HG02885 (cell line): ENCODE measurements at regions not wholly inside any gene's neighbourhood (a gene's known extent, or its start where the extent isn't known, plus 50 kb on each side); places are given as distances from the start of the nearest gene placed in this dataset.
"Not testable (repeated sequence)": the region's sequence is repeated elsewhere in the genome, so short reads cannot be mapped to it uniquely, and the experiment has no call there.

Experiments
- ATAC-seq: cut with Tn5 transposase; IDR thresholded peaks from one replicate; pipeline ENCODE4 v1.9.1; 2021; ENCODE audit warnings: mild to moderate bottlenecking; ENCODE audit not compliant: unreplicated experiment, poor library complexity

DNA sequence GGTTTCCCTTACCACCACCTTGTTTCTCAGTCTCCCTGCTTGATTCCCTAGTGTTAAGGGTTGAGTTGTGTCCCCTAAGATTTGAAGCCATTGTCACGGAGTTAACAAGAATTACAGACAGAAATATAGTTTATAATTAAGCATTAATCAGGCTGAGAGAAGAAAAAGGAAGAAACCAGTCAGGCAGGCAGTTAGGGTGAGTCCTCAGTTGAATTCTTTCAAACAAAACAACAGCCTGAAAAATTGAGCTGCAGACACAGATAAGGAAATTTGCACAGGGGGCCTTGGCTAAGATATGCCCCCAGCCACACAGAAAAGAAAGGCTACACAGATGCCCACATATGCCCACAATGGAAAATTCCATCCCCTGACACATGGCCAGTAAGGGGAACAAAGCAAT lies 111.7 kb upstream of the RAI14 start:
- no peak for ATAC-seq

DNA sequence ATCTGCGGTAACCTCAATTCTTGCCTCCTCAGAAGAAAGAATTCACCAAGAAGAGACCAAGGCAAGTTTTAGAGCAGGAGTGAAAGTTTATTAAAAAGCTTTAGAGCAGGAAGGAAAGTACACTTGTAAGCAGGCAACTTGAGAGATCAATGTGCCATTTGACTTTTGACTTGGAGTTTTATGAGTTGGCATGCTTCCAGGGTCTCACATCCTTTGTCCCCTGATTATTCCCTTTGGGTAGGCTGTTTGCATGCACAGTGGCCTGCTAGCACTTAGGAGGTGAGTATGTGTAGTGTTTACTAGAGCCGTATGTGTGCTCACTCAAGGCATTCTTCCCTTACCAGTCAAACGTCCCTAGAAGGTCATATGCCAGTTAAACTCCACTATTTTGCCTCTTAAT lies 111.0 kb upstream of the RAI14 start:
- no peak for ATAC-seq

DNA sequence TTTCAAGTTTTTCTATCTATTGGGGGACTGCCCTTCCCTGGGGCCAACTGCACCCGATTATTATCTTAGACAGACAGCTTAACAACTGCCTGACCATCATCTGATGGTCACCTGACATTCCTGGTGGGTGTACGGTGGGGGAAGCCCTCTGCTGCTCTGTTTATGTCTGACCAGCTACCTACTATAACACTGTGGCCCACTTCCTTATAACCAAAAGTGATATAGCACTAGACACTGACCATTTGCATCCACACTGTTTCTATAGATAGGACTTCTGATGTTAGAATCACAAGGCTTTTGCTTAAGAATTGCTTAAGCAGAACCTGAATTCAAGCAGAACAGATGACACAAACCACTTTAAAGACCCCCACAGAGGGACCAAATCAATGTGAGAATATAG lies 110.5 kb upstream of the RAI14 start:
- ATAC-seq: no peak

- no peak for ATAC-seq
These were observed 108.6 kb upstream of the RAI14 start for GRCh38 chr5:34547300-34548085.

DNA sequence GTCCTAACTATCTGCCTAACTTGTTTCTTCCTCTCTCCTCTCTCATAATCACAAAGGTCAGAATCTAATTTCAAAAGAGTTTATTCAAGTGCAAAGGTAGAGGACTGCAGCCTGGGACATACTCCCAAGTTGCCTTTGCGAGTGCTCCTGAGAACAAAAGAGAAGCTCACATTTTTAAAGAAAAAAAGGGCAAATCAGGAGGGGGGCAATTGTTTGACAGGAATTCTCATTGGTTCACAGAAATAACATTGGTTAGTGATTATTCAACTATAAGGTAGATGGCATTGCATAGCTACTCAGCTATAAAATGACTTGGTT lies 108.1 kb upstream of the RAI14 start:
- ATAC-seq: no peak

- ATAC-seq: no peak
These were observed 105.9 kb upstream of the RAI14 start for GRCh38 chr5:34550247-34550646.

DNA sequence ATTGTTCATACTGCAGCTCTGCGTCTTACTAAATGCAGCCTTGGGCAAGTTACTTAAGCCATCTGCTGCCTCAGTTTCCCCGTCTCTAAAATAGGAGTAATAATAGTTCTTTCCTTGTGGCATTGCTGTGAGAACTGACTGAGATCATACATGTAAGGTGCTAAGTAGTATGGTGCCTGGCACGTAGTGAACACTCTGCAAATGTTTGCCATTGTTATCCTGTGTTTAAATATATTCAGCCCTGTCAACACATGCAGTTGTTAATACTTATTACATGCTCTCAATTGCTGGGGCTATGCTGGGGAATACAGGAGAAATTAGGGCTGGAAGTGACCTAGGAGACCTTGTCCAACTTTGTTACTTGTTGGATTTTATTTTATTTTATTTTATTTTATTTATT lies 105.2 kb upstream of the RAI14 start:
- no peak for ATAC-seq

GRCh38 chr5:34551911-34552433 lies 104.2 kb upstream of the RAI14 start:
- ATAC-seq: no peak

GRCh38 chr5:34552686-34553085 lies 103.4 kb upstream of the RAI14 start:
- ATAC-seq: no peak

GRCh38 chr5:34553581-34553980 lies 102.5 kb upstream of the RAI14 start:
- ATAC-seq: no peak

DNA sequence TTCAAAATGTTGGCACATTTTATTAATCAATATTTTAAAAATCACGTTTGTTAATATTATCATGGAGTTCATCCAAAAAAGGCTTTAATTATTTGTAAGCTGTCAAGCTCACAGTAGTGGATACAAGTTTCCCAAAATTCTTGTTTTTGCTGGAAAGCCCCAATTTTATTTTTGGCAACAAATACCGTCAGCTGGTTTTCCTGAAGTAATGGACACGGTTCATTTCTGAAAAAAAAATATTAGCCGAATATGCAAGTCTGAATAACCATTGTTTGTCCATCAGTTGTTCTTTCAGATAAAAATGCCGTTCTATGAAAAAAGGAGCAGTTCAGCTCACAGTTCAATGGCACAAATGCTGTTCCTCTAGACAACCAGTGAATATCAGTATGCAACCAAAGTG lies 101.5 kb upstream of the RAI14 start:
- no peak for ATAC-seq

- no peak for ATAC-seq
These were observed 100.2 kb upstream of the RAI14 start for GRCh38 chr5:34555699-34556508.

DNA sequence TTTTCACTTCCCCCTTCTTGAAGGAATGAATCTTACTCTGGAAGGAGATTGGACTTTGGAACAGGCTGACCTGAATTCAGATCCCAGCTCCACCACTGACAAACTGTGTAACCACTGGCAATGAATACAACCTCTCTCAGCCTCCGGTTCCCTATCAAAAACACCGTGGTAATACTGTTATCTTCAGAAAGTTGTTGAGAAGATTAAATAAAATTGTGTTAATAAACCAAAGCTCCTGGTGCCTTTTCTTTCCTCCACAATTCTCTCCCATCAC lies 99.7 kb upstream of the RAI14 start:
- no peak for ATAC-seq

DNA sequence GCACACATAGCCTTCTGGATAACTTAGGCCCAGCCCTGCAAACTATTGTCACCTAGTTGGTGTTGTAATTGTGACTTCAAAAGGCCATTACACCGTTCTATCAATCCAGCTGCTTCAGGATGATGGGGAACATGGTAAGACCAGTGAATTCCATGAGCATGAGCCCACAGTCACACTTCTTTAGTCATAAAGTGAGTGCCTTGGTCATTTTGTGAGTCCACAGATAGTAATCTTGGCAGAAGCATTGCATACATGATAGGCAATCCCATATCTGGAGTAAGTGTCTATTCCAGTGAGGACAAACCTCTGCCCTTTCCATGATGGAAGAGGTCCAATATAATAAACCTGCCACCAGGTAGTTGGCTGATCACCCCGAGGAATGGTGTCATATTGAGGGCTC lies 94.5 kb upstream of the RAI14 start:
- not testable (repeated sequence) for ATAC-seq

DNA sequence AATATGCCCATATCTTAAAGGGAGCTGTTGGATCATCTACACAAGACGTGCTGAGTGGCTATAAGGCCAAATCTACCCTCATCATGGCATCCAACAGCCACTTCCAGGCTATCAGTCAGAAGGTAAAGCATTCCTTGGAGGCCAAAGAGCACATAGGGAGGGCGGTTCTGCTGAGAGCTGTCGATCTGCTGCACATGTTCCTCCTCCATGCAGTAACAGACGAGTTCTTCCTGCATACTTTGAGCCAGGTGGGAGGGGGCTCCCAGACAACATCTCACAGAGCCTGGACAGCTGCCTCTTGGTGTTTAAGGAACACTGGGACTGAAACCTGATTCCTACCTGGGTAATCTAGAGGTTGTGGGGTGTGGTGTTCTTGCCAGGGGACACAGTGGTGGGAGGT lies 93.3 kb upstream of the RAI14 start:
- no peak for ATAC-seq

DNA sequence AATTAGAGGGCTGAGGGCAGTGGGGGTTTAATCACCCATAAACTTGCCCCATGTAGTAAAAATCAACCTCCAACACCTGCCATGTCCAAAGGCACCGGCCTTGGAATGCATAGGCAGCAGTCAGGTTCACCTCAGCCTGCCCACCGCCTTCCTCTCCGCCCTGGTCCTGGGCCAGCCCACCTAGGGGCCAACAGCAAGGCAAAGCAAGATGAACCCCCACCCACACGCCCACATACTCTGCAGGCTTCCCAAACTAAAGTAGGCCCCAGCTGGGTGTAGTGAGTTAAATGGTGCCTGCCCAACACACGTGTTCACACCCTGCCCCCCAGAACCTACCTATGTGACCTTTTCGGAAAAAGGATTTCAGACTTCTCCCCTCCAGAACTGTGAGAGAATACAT lies 92.9 kb upstream of the RAI14 start:
- ATAC-seq: no peak

DNA sequence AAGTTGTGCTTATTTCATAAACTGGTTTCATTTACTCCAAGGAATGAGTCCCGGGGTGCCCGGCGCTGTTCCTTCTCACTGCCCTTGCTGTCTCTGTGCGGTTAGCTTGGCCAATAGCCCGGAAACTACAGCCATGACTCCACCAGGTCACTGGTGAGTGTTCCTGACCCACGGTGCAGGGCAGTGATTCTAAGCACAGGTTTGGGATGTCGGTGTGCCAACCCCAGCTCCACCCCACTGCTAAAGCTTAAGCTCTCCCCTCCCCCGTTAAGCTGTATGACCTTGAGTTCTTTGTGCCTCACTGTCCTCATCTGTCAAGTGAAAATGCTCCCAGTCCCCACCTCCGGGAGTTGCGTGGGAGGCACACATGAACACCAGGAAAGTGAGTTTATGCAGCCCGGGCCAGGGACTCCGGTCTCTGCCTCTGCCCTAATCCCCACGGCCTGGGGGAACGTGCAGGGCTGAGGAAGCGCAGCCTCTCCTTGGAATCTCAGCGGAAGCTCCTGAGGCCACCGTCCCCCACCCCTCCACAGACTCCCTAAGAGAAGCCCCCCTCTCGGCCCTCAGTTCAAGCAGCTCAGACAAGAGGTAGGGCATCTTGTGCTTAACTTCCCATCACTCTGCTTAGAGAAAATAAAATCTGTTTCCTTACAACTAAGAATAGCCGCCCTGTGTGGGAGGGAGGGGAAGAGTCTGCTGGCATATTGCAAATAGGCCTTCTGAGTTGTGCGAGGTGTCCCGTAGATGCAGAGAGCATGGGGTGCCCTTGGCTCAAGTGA lies 92.0 kb upstream of the RAI14 start:
- no peak for ATAC-seq

GRCh38 chr5:34564710-34565235 lies 91.4 kb upstream of the RAI14 start:
- no peak for ATAC-seq

DNA sequence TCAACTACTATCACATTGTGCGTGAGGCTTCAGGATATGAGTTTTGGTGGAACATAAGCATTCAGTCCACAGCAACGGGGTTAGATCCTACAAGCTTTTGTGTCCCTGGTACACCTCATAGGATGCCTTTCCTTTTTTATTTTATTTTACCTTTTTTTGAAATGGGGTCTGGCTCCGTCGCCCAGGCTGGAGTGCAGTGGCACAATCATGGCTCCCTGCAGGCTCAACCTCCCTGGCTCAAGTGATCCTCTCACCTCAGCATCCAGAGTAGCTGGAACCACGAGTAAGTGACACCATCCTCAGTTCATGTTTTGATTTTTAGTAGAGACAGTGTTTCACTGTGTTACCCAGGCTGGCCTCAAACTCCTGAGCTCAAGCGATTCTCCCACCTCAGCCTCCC lies 86.0 kb upstream of the RAI14 start:
- ATAC-seq: no peak

- ATAC-seq: no peak
These were observed 85.1 kb upstream of the RAI14 start for GRCh38 chr5:34570721-34571676.
